Suppressor macrophage treated with lipopolysaccharide for 1 hour (primary cell): ENCODE measurements at regions not wholly inside any gene's neighbourhood (a gene's known extent, or its start where the extent isn't known, plus 50 kb on each side); places are given as distances from the start of the nearest gene placed in this dataset.
"Not testable (repeated sequence)": the region's sequence is repeated elsewhere in the genome, so short reads cannot be mapped to it uniquely, and the experiment has no call there.

ENCODE experiments used
- DNase-seq, 3 donors: peaks; one replicate each; pipeline ENCODE4 v3.0.0-alpha.2; 2020 to 2022

DNA sequence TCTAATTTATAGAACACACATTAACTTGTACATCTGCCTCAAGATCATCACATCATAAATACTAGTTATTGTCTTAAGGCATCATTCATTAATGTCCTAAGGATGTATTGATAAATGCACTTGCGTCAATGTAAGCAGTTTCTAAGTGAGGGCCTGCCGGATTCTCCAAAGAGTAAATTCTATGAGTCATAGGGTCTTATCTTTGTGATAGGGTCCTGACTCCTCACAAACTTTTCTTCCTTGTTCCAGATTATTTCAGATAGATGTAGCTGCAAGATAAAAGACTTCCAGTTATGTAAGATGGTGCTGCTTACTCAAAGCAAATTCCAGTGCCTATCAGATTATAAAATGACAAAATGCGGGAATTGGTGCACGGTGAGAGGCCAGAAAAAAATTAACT, 315.0 kb upstream of the SLC39A10 start:
- no peak for DNase-seq

DNA sequence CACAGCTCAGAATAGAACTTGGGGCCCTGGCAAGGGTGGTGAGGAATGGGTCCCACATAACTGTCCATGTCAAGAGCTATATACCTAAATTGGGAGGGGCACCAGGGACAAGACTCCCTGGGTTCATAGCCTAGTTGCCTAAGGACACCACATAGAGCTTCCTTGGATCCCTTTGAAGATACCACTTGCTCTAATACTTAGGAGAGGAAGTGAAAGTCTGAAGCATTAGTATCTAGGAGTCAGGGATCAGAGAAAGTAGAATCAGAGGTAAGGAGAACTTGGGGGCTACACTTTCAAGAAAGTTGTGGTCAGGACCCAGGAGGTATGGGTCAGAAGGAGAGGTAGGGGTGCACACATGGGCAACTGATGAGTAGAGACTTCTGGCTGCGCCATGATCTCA, 318.2 kb upstream of the SLC39A10 start:
- no peak for DNase-seq

DNA sequence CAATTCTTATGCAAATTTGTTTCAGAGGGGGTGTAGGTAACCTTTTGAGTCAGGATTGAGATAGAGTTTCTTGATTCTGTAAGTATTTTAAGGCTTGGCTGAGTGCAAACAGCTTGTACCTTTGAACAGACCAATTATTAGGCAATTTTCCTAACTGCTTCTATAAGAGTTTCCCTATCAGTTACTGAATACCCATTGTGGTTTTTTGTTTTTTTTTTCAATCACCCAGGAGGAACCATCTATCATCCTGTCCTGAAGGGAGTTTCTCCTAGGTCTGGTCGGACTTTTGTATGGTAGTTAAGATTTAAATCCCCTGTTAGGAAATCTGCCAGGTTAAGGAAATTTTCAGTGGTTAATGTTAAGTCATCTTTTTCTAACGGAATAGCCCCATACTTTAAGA, 319.4 kb upstream of the SLC39A10 start:
- DNase-seq = no peak

DNA sequence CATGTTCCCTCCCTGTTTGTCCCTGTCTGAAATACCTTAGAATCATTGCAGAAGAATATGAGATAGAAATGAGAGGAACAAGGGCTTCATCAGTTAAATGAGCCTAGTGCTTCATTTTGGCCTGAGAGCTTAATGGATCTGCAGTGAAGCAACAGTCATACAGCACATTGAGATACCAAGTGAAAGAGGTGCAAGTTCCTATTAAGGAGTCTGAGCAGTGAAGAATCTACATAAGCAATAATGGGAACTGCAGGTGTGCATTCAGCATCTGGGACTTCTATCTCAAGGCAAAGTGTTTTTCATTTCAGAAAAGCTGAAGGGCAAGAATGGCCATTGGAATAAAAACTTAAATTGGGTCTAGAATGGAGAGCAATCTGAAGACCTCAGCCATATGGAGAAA, 323.2 kb upstream of the SLC39A10 start:
- DNase-seq = no peak

DNA sequence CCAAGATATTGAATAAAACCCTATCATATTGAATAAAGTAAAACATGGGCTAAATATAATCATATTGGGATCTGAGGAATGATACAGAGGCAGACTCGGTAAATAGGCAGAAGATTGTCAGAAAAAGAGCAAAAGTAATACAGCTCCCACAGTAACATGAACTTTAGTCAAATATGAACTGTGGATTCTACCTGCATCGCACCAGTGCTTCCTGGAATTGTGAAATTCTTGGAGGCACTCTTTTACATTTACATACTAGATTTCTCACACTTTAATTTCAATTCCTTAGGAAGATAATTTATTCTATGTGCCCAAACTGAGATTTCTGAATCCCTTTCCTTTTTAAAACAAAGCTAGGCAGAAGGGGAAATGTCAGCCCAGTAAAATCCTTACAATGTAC, 325.1 kb upstream of the SLC39A10 start:
- no peak for DNase-seq

DNA sequence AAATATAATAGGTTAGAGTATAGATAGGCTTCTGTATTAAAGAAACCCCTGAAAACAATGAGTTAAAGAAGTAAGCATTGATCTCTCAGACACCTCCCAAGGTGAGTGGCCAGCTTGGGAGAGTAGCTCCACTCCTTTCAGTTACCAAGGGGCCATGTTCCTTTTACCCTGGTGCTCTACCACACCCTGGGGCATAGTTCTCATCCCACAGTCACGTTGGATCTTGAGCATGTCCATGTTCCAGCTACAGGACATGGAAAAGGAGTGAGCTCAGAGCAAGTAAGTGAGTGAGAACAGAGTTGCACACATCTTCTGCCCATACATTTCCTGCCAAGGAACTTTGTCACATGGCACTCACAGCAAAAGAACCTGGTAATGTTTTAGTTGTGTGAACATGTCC, 325.9 kb upstream of the SLC39A10 start:
- no peak for DNase-seq

DNA sequence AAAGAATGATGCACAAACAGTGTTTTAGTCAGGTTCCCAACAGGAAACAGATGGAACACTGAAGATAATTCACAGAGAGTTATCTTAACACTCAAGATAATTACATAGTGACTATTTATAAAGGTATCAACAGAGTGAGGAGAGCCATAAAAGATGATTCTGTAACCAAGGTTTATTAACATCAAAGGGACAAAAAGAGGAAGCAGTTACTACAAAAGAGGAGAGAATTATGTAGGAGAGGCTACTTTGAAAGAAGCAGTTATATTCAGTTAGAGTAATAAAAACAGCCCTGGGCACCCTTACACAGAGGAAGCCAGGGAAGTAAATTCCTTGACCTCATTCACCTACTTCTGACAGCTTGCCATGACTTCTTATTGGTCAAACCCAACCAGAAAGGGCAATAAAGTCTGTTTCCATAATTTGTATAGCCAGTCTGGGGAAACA, 326.5 kb upstream of the SLC39A10 start:
- no peak for DNase-seq

DNA sequence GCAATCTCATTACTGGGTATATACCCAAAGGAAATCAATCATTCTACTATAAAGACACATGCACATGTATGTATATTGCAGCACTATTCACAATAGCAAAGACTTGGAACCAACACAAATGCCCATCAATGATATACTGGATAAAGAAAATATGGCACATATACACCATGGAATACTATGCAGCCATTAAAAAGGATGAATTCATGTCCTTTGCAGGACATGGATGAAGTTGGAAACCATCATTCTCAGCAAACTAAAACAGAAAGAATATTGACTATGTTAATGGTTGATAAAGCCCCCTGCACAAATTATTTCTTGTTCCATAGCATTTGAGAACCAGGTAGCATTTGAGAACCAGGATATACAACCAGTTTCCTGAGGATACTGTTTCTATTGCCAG, 327.2 kb upstream of the SLC39A10 start:
- not testable (repeated sequence) for DNase-seq

DNA sequence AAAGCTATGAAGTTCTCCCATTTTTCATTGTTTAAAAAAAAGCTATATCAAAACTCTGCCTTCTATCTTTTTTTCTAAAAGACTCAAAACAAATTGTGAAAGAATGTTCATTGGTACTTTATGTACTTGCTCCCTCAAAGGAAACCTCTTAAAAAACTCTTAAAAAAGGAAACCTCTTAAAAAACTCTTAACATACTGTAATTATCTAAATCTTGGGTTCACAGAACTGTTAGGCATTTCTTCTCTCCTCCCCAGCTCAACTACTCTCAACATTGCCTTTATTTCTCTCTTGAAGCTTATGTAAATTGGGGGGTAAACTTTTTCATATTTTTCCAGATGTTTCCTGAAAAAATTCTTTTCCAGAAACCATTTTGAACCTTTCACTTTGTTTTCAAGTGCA, 330.5 kb upstream of the SLC39A10 start:
- no peak for DNase-seq

DNA sequence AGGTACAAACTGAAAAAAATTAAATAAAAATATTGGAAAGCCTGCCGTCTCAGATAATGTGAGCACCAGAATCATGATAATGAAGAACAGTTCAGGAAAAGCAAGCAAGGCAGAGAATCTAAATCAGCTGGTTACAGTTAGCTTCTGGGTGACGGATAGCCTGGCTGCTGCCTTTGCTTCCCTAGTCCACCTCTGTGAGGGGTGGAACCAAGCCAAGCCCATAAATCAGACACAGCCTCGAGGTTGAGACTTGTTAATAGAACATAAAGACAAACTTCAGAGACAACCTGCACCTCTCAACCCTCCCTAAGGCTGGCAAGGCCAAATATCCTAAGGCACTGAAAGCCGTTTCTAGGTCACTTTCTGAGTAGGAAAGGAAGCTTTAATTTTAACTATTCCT, 334.7 kb upstream of the SLC39A10 start:
- DNase-seq = no peak

DNA sequence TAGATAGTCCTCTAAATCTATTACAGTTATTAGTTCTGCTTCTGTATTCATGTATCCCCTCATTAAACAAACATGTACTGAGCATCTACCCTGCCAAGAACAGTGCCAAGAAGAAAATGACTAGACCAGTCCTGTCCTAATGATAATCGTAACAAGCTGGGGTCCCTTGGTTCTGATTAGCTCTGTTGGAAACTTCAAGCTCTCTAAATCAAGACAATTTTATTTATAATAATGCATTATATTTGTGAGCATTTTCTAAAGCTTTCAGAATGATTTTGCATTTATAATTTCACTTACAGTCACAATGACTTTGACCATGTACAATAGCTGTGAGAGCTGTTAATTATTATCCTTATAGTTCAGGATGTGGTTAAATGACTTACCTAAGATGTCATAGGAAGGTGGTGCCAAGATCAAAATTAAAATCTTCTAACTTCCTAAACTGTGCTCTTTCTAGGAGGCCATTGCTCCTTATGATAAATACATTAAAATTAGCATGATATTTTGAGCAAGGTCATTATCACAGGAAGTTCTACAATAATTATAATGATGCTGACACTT, 336.5 kb upstream of the SLC39A10 start:
- no peak for DNase-seq

DNA sequence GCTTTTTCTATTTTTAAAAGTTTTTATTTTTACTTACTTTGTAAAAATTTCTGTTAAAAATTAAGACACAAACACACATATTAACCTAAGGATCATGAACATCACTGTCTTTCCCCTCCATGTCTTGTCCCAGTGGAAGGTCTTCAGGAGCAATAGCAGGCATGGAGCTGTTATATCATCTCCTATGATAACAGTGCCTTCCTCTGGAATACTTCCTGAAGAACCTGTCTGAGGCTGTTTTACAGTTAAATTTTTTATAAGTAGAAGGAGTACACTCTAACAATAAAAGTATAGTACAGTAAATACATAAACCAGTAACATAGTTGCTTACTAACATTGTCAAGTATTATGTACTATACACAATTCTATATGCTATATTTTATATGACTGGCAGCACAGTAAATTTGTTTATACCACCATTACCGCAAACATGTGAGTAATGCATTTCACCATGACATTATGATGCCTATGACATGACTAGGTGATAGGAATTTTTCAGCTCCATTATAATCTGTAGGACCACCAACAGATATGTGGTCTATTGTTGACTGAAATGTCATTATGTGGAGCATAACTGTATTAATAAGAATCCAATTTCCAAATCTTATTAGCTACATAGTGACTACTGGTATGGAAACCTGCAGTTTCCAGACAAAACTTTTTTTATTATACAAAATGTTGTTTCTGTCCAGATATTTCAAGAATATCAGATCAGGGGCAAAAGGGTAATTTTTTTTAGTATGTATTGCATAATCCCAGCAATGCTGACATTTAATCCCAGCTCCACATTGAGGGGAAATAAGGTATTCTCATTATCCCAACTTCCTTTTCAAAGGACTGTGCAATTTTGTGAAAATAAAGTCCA, 337.2 kb upstream of the SLC39A10 start:
- DNase-seq = no peak

DNA sequence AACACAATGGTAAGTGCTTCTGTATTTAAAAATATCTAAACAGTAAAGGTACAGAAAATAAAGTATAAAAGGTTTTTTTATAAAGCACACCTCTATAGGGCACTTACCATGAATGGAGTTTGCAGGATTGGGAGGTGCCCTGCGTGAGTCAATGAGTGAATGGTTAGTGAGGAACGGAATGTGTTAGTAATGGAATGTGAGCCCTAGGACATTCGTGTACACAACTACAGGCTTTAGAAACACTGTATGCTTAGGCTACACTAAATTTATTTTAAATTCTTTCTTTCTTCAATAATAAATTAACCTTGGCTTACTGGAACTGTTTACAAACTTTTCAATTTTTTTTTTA, 337.9 kb upstream of the SLC39A10 start:
- DNase-seq = no peak

DNA sequence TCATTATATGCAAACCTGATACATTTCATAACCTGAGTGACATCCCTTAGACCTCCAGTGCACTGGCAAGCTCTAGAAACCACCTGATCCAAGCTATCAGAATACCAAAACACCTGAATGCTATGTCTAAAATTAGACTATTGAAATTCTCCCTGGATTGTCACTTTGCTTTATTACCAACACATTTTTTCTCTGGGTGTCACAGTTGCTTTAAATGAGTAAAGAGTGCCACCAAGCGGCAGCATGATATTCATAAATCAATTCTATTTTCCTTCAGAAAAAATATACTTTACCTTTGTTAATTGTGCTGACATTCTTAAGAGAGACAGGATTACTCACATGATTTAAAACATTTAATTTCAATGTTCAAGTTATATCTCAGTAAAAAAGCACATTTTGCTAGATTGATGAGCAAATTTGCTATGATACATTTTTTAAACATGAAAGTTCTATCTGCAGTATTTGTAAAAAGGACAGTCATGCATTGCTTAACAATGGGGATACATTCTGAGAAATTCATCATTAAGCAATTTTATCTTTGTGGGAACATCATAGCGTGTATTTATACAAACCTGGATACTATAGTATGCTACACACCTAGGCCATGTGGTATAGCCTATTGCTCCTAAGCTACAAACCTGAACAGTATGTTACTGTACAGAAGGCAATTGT, 338.4 kb upstream of the SLC39A10 start:
- DNase-seq = peak; percentile 57 to 71 (median 63)

DNA sequence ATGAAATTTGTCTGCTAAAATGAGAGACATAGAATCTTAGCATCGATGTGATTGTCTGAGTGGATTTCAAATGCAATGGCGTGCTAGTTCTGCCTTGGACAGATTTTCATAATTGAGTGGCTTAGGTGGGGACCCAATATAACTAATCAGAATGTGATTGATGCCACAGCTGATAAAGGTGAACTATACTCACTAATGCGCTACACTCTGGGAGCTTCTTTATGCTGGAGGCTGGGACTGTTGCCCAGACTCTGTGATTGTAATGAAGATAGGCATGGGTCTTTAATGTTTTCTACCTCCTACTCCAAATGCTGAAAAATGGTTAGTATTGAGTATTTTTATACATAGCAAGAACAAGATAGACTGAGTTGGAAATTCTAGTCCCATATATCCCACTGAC, 339.5 kb upstream of the SLC39A10 start:
- DNase-seq = no peak

DNA sequence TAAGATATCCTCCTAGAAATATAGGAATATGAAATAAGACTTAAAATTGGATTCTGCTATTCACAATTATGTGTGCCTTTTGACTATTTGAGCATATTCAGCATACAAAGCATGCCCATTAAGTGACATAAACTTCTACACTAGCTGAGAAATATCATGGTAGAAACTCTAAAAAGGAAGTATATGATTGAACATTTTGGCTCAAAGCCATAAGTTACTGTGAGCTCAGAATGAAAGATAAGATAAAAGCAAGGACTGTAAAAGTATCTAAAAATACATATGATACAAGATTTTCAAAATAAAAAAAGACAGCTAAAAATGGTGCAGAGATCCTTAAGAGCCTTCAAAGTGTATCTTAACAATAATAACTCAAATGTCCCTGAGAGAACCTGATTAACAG, 340.5 kb upstream of the SLC39A10 start:
- peak in 1 of 3 donors; percentile 13 for DNase-seq

DNA sequence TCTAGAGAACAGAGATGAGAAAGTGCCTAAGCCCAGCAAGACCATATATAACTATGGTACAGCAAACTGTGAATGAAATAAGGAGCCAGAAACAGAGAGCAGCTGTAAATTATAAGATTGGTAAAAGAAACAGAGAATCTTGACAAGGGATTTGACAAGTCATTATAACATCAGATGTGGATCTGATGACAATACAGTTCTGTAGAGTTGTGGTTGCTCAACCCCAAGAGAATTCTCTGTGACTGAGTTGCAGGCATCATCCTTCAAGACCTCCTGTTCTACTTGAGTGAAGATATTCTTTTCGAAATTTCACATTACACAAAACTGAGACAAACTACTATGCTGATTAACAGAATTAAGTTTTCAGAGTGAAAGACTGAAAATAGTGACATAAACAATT, 343.1 kb upstream of the SLC39A10 start:
- DNase-seq = no peak

DNA sequence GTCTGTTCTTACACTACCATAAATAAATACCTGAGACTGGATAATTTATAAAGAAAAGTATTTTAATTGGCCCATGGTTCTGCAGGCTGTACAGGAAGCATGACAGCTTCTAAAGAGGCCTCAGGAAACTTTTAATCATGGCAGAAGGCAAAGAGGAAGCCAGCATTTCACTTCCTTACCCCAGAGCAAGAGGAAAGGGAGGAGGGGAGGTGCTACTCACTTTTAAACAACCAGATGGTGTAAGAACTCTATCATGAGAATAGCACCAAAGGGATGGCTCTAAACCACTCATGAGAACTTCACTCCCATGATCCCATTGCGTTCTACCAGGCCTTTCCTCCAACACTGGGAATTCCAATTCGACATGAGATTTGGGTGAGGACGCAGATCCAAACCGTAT, 344.4 kb upstream of the SLC39A10 start:
- peak in 2 of 3 donors; percentile 1 to 16 for DNase-seq

DNA sequence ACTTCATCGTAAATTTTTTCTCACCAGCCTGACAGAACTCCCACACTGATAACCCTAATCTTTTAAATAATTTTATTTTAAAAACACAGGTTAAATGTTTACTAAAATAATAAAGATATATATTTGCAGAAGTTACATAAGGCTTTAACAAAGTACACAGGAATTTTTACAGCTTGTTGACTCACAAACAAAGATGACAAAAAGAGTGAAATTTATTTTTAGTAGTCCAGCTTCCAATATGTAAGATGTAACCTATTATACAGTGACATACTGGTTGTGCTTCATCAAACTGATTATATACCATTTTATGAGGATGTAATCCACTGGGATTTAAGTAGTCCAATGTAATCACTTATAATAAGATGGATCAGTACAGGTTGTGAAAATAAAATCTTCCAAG, 348.9 kb upstream of the SLC39A10 start:
- DNase-seq = no peak

DNA sequence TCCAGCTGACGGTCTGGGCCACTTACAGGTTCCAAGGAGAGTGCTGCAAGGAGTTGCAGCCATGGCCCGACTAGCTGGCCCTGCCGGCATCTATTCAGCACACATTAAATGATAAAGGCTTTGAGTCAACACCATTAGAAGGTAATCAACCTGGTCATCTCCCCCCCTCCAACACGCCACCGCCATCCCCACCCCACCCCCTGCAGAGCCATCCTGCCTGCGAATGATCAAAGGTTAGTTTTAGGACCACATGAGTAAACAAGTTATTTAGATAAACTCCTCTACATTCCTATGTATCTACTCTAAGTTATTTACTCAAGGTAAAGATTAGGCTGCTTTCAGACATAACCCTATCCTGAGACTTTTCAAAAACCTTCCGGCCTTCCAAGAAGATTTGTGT, 349.3 kb upstream of the SLC39A10 start:
- no peak for DNase-seq

DNA sequence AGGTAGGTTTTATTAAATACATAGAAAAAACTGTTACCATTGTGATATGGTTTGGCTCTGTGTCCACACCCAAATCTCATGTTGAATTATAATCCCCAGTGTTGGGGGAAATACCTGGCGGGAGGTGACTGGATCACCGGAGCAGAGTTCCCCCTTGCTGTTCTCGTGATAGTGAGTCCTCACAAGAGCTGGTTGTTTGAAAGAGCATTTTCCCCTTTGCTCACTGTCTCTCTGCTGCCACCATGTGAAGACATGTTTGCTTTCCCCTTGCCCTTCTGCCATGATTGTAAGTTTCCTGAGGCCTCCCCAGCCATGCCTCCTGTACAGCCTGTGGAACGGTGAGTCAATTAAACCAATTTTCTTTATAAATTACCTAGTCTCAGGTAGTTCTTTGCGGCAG, 352.7 kb upstream of the SLC39A10 start:
- DNase-seq = no peak

DNA sequence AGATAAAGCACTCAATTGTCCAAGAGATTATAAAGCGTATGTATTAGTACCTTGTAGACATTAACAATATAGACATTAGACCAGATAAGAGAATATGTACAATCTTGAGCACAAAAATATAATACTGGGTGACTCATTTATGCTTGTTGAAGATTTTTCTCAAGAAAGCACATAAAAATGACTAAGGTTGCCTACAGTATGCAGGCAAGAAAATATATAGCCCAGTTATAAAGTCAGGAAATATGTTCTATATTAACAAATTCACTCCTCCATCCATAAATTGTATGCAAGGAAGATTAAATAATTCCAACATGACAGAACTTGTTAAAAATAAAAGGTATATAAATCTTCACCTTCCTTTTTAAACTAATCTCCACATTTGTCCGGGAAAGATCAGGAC, 356.4 kb upstream of the SLC39A10 start:
- DNase-seq = no peak

DNA sequence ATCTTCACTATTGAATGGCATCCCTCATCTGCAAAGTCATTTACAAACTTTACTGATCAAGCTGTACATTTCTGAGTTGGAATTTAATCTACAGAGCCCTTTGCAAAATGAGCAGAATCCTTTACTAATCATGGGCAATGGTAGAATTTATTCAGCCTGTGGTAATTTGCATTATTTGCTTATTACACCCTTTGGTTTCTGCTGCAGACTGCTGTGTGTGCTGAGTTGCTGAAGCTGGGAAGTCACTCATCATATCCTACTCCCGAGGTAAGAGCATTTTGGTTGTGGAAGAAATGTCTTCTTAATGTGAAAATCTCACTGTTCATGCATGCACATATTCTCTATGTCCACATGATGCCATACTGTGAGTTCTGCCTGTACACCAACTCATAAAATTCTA, 357.4 kb upstream of the SLC39A10 start:
- DNase-seq = no peak

DNA sequence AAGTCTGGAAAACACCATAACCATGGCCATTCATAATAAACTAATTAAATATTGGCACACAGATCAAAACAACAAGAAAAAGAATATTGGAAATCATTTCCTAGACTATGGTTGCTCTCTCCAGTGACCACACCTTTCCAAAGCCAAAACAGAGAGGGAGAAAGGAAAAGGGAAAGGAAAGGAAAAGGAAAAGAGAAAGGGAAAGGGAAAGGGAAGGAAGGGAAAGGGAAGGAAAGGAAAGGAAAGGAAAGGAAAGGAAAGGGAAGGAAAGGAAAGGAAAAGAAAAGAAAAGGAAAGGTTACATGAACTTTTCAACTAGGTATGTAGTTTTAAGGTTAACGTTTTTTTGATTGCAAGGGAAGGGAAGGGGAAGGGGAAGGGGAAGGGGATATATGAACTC, 360.5 kb upstream of the SLC39A10 start:
- DNase-seq = no peak
